Endothelial cell of umbilical vein (primary cell): ENCODE measurements at regions not wholly inside any gene's neighbourhood (a gene's known extent, or its start where the extent isn't known, plus 50 kb on each side); places are given as distances from the start of the nearest gene placed in this dataset.

ENCODE experiments used
- BruUV-seq: library from RNA; stranded (reverse); fragments of 400-500 nt; replicated peaks from 2 replicates; lab custom pipeline; 2021; lab: Mats Ljungman, UMichigan
- CTCF ChIA-PET: fragments of 300-600, 350-600 bp; sonication (Branson Sonifier 250); formaldehyde crosslinking; loops from one replicate; lab custom pipeline; 2021; ENCODE audit warnings: antibody characterized with exemption, inconsistent platforms; lab: Charles Lee
- POLR2A ChIA-PET: fragments of 300-600, 350-600 bp; sonication (Branson Sonifier 250); formaldehyde crosslinking; loops from one replicate; lab custom pipeline; 2021; ENCODE audit warnings: antibody characterized with exemption, inconsistent platforms; lab: Charles Lee
- DNase-seq: peaks from one replicate; pipeline ENCODE4 v3.0.0-alpha.2; 2011; ENCODE audit warnings: low read depth, low spot score
- FAIRE-seq: peaks from 2 replicates; lab custom pipeline; 2011; peaks lifted over from hg19 to GRCh38; lab: Jason Lieb, UNC
- H2AFZ ChIP-seq: 2 replicates; pipeline ENCODE4 v1.6.0; 2012; ENCODE audit warnings: low read depth, low read length, control low read depth, inconsistent platforms
- H3K27ac ChIP-seq: 2 replicates; pipeline ENCODE4 v1.5.1; 2011; ENCODE audit warnings: low read depth, mild to moderate bottlenecking, control low read depth, low read length, moderate library complexity; ENCODE audit not compliant: insufficient read depth
- H3K27me3 ChIP-seq, 2 experiments: 2 replicates each; pipeline versions ENCODE4 v1.6.0 to v1.6.1; 2011; ENCODE audit warnings: low read length in 2 of 2, mixed read lengths in 1 of 2; ENCODE audit not compliant: control insufficient read depth in 2 of 2, insufficient read depth in 2 of 2
- H3K36me3 ChIP-seq, 2 experiments: 2 replicates in 1 of 2; 3 replicates in 1 of 2; pipeline ENCODE4 v1.5.1; 2011; ENCODE audit warnings: low read length in 2 of 2, mild to moderate bottlenecking in 1 of 2, moderate library complexity in 1 of 2; ENCODE audit not compliant: control insufficient read depth in 2 of 2, insufficient read depth in 2 of 2; ENCODE audit errors: extremely low read depth in 1 of 2
- H3K4me1 ChIP-seq: 3 replicates; pipeline ENCODE4 v1.5.1; 2011; ENCODE audit warnings: mild to moderate bottlenecking, low read length; ENCODE audit not compliant: control insufficient read depth, insufficient read depth; ENCODE audit errors: extremely low read depth
- H3K4me2 ChIP-seq: 2 replicates; pipeline ENCODE4 v1.6.1; 2011; ENCODE audit warnings: low read length, control low read depth, mixed read lengths; ENCODE audit not compliant: insufficient read depth
- H3K4me3 ChIP-seq, 3 experiments: fragments of 200-600 bp in 1 of 3; sonication (generic), shearing (Covaris generic) in 1 of 3; replicated peaks in 1 of 3; 2 replicates each; pipeline ENCODE4 v1.5.1; 2011 to 2016; ENCODE audit warnings: control low read depth in 3 of 3, low read length in 3 of 3, mild to moderate bottlenecking in 2 of 3, inconsistent platforms in 1 of 3, low read depth in 1 of 3, moderate library complexity in 1 of 3; ENCODE audit not compliant: insufficient read depth in 1 of 3
- H3K79me2 ChIP-seq: 2 replicates; pipeline ENCODE4 v1.6.0; 2012; ENCODE audit warnings: low read length, inconsistent platforms; ENCODE audit not compliant: control insufficient read depth, insufficient read depth
- H3K9ac ChIP-seq: replicated peaks from 2 replicates; pipeline ENCODE3; 2011; ENCODE audit warnings: low read length, control low read depth; ENCODE audit not compliant: insufficient read depth; ENCODE audit errors: extremely low read depth
- H3K9me1 ChIP-seq: replicated peaks from 3 replicates; pipeline ENCODE4 v1.6.0; 2011; ENCODE audit warnings: mild to moderate bottlenecking, low read length; ENCODE audit not compliant: control insufficient read depth, insufficient read depth; ENCODE audit errors: extremely low read depth
- H3K9me3 ChIP-seq: replicated peaks from 2 replicates; pipeline ENCODE4 v1.5.1; 2012; ENCODE audit warnings: low read length, inconsistent platforms; ENCODE audit not compliant: control insufficient read depth, insufficient read depth
- H4K20me1 ChIP-seq: replicated peaks from 2 replicates; pipeline ENCODE3; 2011; ENCODE audit warnings: mild to moderate bottlenecking, low read length; ENCODE audit not compliant: control insufficient read depth, insufficient read depth; ENCODE audit errors: extremely low read depth
- EZH2 ChIP-seq: IDR thresholded peaks from 2 replicates; pipeline ENCODE4 v1.6.1; 2012; ENCODE audit warnings: borderline replicate concordance, low read depth, mild to moderate bottlenecking, moderate library complexity, low read length, inconsistent platforms; ENCODE audit not compliant: severe bottlenecking
- FOS ChIP-seq: IDR thresholded peaks from 2 replicates; pipeline ENCODE4 v1.6.1; 2011; ENCODE audit warnings: mild to moderate bottlenecking, low read length, moderate library complexity, borderline replicate concordance; ENCODE audit not compliant: insufficient read depth
- GATA2 ChIP-seq: IDR thresholded peaks from 2 replicates; pipeline ENCODE4 v1.7.0; 2011; ENCODE audit warnings: low read depth, mild to moderate bottlenecking, moderate library complexity, mixed read lengths, low read length; ENCODE audit not compliant: insufficient read length, insufficient read depth
- POLR2A ChIP-seq: IDR thresholded peaks from 2 replicates; pipeline ENCODE4 v1.6.1; 2012; ENCODE audit warnings: low read depth, mild to moderate bottlenecking, control low read depth, low read length
- POLR2AphosphoS5 ChIP-seq: IDR thresholded peaks from 2 replicates; pipeline ENCODE4 v1.6.1; 2012; ENCODE audit warnings: low read depth, mild to moderate bottlenecking, control low read depth, low read length, moderate library complexity; ENCODE audit not compliant: insufficient read depth
- dilution Hi-C: fragments of 300-500 bp; cut with MboI; formaldehyde crosslinking; loops from one replicate; pipeline ENCODE4 v1.15.0; 2019; ENCODE audit warnings: low sequenced_read_pairs; ENCODE audit not compliant: extremely low pct_ligation_motif_present
- intact Hi-C: fragments of 100-400 bp; cut with micrococcal nuclease; formaldehyde crosslinking; loops from one replicate; pipeline ENCODE4 v1.10.0; 2022
- TF ChIP-seq, protein P1 (sequence below), 2 donors: IDR thresholded peaks; 1 replicate in 1 of 2; 2 replicates in 1 of 2; pipeline ENCODE4 v1.5.1; 2011; ENCODE audit warnings: low read length in 2 of 2, mild to moderate bottlenecking in 2 of 2, moderate library complexity in 2 of 2, control low read depth in 1 of 2, inconsistent platforms in 1 of 2, low read depth in 1 of 2; ENCODE audit not compliant: insufficient read depth in 1 of 2; ENCODE audit errors: extremely low read depth in 1 of 2

GRCh38 chr18:29080946-29081345 lies 904.0 kb upstream of the CDH2 start:
- no peaks in the 10 kb centered on the region for H3K4me1 ChIP-seq
- DNase-seq (no peak), FAIRE-seq (no peak)
- no peak overlapping the region for H3K4me2 ChIP-seq
- H3K9ac ChIP-seq: no peak overlapping the region
- no peaks in the 10 kb centered on the region for H3K9me3 ChIP-seq
- TF ChIP-seq, protein P1, sequence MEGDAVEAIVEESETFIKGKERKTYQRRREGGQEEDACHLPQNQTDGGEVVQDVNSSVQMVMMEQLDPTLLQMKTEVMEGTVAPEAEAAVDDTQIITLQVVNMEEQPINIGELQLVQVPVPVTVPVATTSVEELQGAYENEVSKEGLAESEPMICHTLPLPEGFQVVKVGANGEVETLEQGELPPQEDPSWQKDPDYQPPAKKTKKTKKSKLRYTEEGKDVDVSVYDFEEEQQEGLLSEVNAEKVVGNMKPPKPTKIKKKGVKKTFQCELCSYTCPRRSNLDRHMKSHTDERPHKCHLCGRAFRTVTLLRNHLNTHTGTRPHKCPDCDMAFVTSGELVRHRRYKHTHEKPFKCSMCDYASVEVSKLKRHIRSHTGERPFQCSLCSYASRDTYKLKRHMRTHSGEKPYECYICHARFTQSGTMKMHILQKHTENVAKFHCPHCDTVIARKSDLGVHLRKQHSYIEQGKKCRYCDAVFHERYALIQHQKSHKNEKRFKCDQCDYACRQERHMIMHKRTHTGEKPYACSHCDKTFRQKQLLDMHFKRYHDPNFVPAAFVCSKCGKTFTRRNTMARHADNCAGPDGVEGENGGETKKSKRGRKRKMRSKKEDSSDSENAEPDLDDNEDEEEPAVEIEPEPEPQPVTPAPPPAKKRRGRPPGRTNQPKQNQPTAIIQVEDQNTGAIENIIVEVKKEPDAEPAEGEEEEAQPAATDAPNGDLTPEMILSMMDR (IDR thresholded peaks at IDR 0.05; ENCODE audit: extremely low read depth in 1 of 2, insufficient read depth in 1 of 2, low read depth in 1 of 2, low read length in 2 of 2): no peak
- TF ChIP-seq EZH2 (no peak), POLR2A (no peak), GATA2 (no peak), FOS (no peak)
- intact Hi-C loops (no loop called here), dilution Hi-C loops (no loop called here)
- no peak overlapping the region for H3K27ac ChIP-seq
- H3K9me1 ChIP-seq: no peaks in the 10 kb centered on the region
- POLR2A ChIA-PET: no interaction called here
- H3K4me3 ChIP-seq: no peak overlapping the region
- no peaks in the 10 kb centered on the region for H4K20me1 ChIP-seq
- BruUV-seq: no TSS peak
- no peak overlapping the region for H2AFZ ChIP-seq
- H3K27me3 ChIP-seq: no peaks in the 10 kb centered on the region
- no peaks in the 10 kb centered on the region for H3K36me3 ChIP-seq
- no peaks in the 10 kb centered on the region for H3K79me2 ChIP-seq
- CTCF ChIA-PET: no interaction called here

DNA sequence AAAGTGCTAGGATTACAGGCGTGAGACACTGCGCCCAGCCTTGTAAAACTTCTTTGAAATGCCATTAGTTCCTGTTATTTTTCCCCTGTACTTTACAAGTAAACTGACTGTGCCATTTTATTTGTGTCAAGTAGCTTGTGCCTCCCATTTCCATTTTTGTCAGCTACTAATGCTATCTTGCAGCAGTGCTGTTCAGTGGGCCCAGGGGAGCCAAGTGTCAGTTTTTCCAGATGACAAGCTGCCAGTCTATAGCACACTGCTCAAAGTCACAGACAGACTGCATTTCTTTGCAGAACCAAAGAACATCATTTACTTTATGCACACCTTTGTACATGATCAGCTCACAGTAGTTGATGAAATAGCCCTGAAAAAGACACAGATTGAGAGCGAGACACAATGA lies 901.3 kb upstream of the CDH2 start:
- H3K36me3 ChIP-seq: no peaks in the 10 kb centered on the region
- DNase-seq (no peak), FAIRE-seq (no peak)
- no peaks in the 10 kb centered on the region for H4K20me1 ChIP-seq
- intact Hi-C loops: no loop called here
- H3K9me1 ChIP-seq: no peaks in the 10 kb centered on the region
- no peak overlapping the region for H3K9ac ChIP-seq
- H3K4me2 ChIP-seq: no peak overlapping the region
- no peak overlapping the region for H2AFZ ChIP-seq
- no peaks in the 10 kb centered on the region for H3K9me3 ChIP-seq
- no peaks in the 10 kb centered on the region for H3K4me1 ChIP-seq
- H3K27me3 ChIP-seq: no peaks in the 10 kb centered on the region
- CTCF ChIA-PET: interaction anchor here (1.3 kb wide), 1 partner anchor 9 kb away, joined by 3 read pairs; no protein-coding TSS in a partner anchor
- no peaks in the 10 kb centered on the region for H3K79me2 ChIP-seq
- H3K4me3 ChIP-seq: no peak overlapping the region
- POLR2A ChIA-PET: no interaction called here
- dilution Hi-C loops: no loop called here
- no TSS peak for BruUV-seq
- H3K27ac ChIP-seq: no peak overlapping the region
- no peak for TF ChIP-seq POLR2A
- TF ChIP-seq EZH2: no peak
- TF ChIP-seq POLR2AphosphoS5: no peak
